HL-60 (cell line): ENCODE measurements at regions not wholly inside any gene's neighbourhood (a gene's known extent, or its start where the extent isn't known, plus 50 kb on each side); places are given as distances from the start of the nearest gene placed in this dataset.

Experiments
- GABPA ChIP-seq: IDR thresholded peaks from 2 replicates; pipeline ENCODE4 v1.6.1; 2012; ENCODE audit warnings: low read depth
- TF ChIP-seq, protein P1 (sequence below): IDR thresholded peaks from one replicate; pipeline ENCODE4 v1.5.1; 2011; ENCODE audit warnings: low read length, control low read depth, inconsistent platforms; ENCODE audit not compliant: insufficient read depth

DNA sequence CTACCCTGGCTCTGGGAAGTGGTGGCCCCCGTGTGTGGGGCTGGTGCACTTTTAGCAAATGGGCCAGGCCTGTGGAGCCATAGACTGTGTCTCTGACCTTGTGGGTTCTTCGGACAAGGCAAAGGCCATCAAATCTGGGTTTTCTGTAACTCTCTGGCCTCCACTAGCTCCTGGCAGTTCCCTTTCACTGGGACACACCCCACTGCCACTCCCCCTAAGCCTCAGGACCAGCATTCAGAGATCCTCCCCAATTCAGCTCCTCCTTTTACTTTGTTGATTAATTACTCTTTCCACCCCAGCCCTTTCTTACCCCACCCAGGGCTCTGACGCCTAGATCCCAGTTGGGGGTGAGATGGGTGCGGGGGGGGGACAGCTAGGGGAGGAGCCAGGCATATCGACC lies 53.9 kb upstream of the IRX3 start:
- TF ChIP-seq, protein P1, sequence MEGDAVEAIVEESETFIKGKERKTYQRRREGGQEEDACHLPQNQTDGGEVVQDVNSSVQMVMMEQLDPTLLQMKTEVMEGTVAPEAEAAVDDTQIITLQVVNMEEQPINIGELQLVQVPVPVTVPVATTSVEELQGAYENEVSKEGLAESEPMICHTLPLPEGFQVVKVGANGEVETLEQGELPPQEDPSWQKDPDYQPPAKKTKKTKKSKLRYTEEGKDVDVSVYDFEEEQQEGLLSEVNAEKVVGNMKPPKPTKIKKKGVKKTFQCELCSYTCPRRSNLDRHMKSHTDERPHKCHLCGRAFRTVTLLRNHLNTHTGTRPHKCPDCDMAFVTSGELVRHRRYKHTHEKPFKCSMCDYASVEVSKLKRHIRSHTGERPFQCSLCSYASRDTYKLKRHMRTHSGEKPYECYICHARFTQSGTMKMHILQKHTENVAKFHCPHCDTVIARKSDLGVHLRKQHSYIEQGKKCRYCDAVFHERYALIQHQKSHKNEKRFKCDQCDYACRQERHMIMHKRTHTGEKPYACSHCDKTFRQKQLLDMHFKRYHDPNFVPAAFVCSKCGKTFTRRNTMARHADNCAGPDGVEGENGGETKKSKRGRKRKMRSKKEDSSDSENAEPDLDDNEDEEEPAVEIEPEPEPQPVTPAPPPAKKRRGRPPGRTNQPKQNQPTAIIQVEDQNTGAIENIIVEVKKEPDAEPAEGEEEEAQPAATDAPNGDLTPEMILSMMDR: no peak
- TF ChIP-seq GABPA: no peak
